A549 (cell line): ENCODE measurements at regions not wholly inside any gene's neighbourhood (a gene's known extent, or its start where the extent isn't known, plus 50 kb on each side); places are given as distances from the start of the nearest gene placed in this dataset.

Experiments used
- CEBPB ChIP-seq, 2 experiments: fragments of >200 bp in 1 of 2; sonication (Bioruptor Twin) in 1 of 2; formaldehyde crosslinking in 1 of 2; IDR thresholded peaks; 2 replicates each; pipeline ENCODE4 v1.6.1; 2012 to 2016
- NPAS2 ChIP-seq: fragments of 250-450 bp; sonication (Bioruptor Pico); IDR thresholded peaks from 2 replicates; pipeline ENCODE4 v1.8.0; 2022; ENCODE audit warnings: mild to moderate bottlenecking, moderate library complexity, borderline replicate concordance
- POLR2A ChIP-seq: IDR thresholded peaks from 2 replicates; pipeline ENCODE4 v1.6.1; 2012; ENCODE audit warnings: mild to moderate bottlenecking, low read length
- TF ChIP-seq, protein P1 (sequence below): IDR thresholded peaks from 2 replicates; pipeline ENCODE4 v1.6.1; 2012
- TF ChIP-seq, protein P2 (sequence below): fragments of >200 bp; sonication (Bioruptor Twin); formaldehyde crosslinking; IDR thresholded peaks from 3 replicates; pipeline ENCODE4 v1.5.1; 2016

DNA sequence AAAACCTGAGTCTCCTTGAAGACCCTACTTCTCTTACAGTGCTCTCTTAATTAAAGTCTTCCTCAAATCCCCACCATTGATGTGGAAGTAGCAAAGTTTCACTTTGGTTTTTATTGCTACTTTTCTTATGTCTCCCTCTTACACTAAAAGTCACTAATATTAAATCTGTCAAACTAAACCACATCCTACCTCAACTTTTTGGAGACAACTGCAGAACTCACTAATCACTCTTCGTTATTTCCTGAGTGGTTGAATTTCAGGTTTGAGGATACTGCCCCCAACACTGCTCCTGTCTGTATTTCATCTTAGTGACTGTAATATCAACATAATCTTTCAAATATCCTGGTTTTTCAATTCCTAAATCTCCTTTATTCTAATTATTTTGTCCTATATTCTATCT is 213.0 kb upstream of the PDE3A start:
- no peak for TF ChIP-seq NPAS2 (CRISPR knock-in tag)
- TF ChIP-seq, protein P1, sequence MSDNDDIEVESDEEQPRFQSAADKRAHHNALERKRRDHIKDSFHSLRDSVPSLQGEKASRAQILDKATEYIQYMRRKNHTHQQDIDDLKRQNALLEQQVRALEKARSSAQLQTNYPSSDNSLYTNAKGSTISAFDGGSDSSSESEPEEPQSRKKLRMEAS: no peak
- TF ChIP-seq, protein P2, sequence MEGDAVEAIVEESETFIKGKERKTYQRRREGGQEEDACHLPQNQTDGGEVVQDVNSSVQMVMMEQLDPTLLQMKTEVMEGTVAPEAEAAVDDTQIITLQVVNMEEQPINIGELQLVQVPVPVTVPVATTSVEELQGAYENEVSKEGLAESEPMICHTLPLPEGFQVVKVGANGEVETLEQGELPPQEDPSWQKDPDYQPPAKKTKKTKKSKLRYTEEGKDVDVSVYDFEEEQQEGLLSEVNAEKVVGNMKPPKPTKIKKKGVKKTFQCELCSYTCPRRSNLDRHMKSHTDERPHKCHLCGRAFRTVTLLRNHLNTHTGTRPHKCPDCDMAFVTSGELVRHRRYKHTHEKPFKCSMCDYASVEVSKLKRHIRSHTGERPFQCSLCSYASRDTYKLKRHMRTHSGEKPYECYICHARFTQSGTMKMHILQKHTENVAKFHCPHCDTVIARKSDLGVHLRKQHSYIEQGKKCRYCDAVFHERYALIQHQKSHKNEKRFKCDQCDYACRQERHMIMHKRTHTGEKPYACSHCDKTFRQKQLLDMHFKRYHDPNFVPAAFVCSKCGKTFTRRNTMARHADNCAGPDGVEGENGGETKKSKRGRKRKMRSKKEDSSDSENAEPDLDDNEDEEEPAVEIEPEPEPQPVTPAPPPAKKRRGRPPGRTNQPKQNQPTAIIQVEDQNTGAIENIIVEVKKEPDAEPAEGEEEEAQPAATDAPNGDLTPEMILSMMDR: no peak
- TF ChIP-seq CEBPB (IDR thresholded peaks at IDR 0.05): no peak
- no peak for TF ChIP-seq POLR2A
